ENCODE measurements at regions not wholly inside any gene's neighbourhood (a gene's known extent, or its start where the extent isn't known, plus 50 kb on each side); places are given as distances from the start of the nearest gene placed in this dataset.

GRCh38 chr10:33101392-33101787 is 143.4 kb upstream of the ITGB1 start:
- H3K4me1 ChIP-seq (ENCODE audit: insufficient read depth, low read length) = peaks cover 2% of the 10 kb centered on the region; the same call in 1 of the 2 replicates
- Mint-ChIP-seq H3K4me1 (peaks cover 8 to 11% of the 10 kb centered on the region in 2 experiments), H3K4me3 (no peak overlapping the region), H3K27me3 (ENCODE audit: low read depth) (peaks cover 3% of the 10 kb centered on the region), H3K9me3 (peaks cover 24 to 27% of the 10 kb centered on the region in 2 experiments), H3K36me3 (ENCODE audit: insufficient read depth in 1 of 3, low read depth in 3 of 3) (peaks cover 5 to 33% (median 15%) of the 10 kb centered on the region in 3 experiments), H3K27ac (no peak overlapping the region)
- peaks cover 10% of the 10 kb centered on the region for H3K9me3 ChIP-seq (ENCODE audit: control insufficient read depth, low read depth, low read length)
- no peaks in the 10 kb centered on the region for H3K23me2 ChIP-seq (ENCODE audit: insufficient read length, low read depth, low read length, poor library complexity, severe bottlenecking)
- H2AFZ ChIP-seq (ENCODE audit: low read length) = peak overlapping the region; percentile 14
- no peak overlapping the region for H3K23ac ChIP-seq (ENCODE audit: insufficient read length, low read depth, low read length)
- no peak overlapping the region for H2BK12ac ChIP-seq (ENCODE audit: insufficient read length, low read depth, low read length)
- H3K18ac ChIP-seq (ENCODE audit: insufficient read length, low read depth, low read length) = no peak overlapping the region
- H2BK20ac ChIP-seq (ENCODE audit: low read depth, low read length, poor library complexity, severe bottlenecking) = no peak overlapping the region
- TF ChIP-seq, protein P1, sequence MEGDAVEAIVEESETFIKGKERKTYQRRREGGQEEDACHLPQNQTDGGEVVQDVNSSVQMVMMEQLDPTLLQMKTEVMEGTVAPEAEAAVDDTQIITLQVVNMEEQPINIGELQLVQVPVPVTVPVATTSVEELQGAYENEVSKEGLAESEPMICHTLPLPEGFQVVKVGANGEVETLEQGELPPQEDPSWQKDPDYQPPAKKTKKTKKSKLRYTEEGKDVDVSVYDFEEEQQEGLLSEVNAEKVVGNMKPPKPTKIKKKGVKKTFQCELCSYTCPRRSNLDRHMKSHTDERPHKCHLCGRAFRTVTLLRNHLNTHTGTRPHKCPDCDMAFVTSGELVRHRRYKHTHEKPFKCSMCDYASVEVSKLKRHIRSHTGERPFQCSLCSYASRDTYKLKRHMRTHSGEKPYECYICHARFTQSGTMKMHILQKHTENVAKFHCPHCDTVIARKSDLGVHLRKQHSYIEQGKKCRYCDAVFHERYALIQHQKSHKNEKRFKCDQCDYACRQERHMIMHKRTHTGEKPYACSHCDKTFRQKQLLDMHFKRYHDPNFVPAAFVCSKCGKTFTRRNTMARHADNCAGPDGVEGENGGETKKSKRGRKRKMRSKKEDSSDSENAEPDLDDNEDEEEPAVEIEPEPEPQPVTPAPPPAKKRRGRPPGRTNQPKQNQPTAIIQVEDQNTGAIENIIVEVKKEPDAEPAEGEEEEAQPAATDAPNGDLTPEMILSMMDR (conservative IDR thresholded peaks at IDR 0.05) = no peak
- H4K8ac ChIP-seq (replicated peaks; ENCODE audit: insufficient read length, low read depth, low read length) = no peak overlapping the region
- H3K27me3 ChIP-seq (ENCODE audit: insufficient read depth, low read length) = no peaks in the 10 kb centered on the region
- H3K4me2 ChIP-seq (ENCODE audit: insufficient read depth, insufficient read length, low read length) = no peak overlapping the region
- no peak overlapping the region for H3T11ph ChIP-seq (ENCODE audit: low read length)
- H3K27ac ChIP-seq (ENCODE audit: insufficient read length, low read depth, low read length) = no peak overlapping the region
- H2AK5ac ChIP-seq (ENCODE audit: insufficient read length, low read length) = no peak overlapping the region
- no peaks in the 10 kb centered on the region for H3K79me1 ChIP-seq (ENCODE audit: insufficient read depth, low read depth, low read length, poor library complexity, severe bottlenecking)
- H3K79me2 ChIP-seq (ENCODE audit: insufficient read depth, low read length) = no peaks in the 10 kb centered on the region
- H3K9ac ChIP-seq (ENCODE audit: extremely low read depth, insufficient read length, low read length) = no peak overlapping the region
- no peak overlapping the region for H4K5ac ChIP-seq (ENCODE audit: insufficient read length, low read depth, low read length)
- H4K91ac ChIP-seq (ENCODE audit: insufficient read length, low read depth, low read length) = no peak overlapping the region
- H2BK5ac ChIP-seq (ENCODE audit: insufficient read length, low read length) = no peak overlapping the region
- H3K14ac ChIP-seq (ENCODE audit: insufficient read depth, low read length) = no peak overlapping the region
- no peak overlapping the region for H3K56ac ChIP-seq (ENCODE audit: insufficient read length, low read depth, low read length)
- no CpG with 5 or more reads among the region's 3 CpGs for WGBS (ENCODE audit: extremely low coverage, insufficient read length, low lambda C conversion rate)
- H3K4ac ChIP-seq (ENCODE audit: low read depth, low read length) = no peak overlapping the region
- no peaks in the 10 kb centered on the region for H4K20me1 ChIP-seq (ENCODE audit: control insufficient read depth, insufficient read depth, insufficient read length)
- DNase-seq = no peak
- H2BK15ac ChIP-seq (ENCODE audit: low read depth, low read length) = no peak overlapping the region
- no peak overlapping the region for H2BK120ac ChIP-seq (ENCODE audit: low read depth, low read length, poor library complexity, severe bottlenecking)

All from H9 (cell line).